GM20431 (cell line): ENCODE measurements at regions not wholly inside any gene's neighbourhood (a gene's known extent, or its start where the extent isn't known, plus 50 kb on each side); places are given as distances from the start of the nearest gene placed in this dataset.

Experiments used
- in situ Hi-C: fragments of 300-500 bp; cut with MseI, MboI; formaldehyde crosslinking; loops from one replicate; pipeline ENCODE4 v1.15.0; 2020; ENCODE audit warnings: low sequenced_read_pairs; ENCODE audit not compliant: unreplicated experiment

- in situ Hi-C loops, result no loop called here
These were observed 132.2 kb upstream of the GULP1 start for GRCh38 chr2:188159484-188159883.

GRCh38 chr2:188170356-188170755 is 121.3 kb upstream of the GULP1 start:
- in situ Hi-C loops, result no loop called here

GRCh38 chr2:188176620-188177019 is 115.1 kb upstream of the GULP1 start:
- in situ Hi-C loops, result no loop called here

GRCh38 chr2:188181067-188181838 is 110.4 kb upstream of the GULP1 start:
- in situ Hi-C loops, result no loop called here

GRCh38 chr2:188181884-188182283 is 109.8 kb upstream of the GULP1 start:
- in situ Hi-C loops, result no loop called here

- in situ Hi-C loops, result no loop called here
These were observed 103.9 kb upstream of the GULP1 start for GRCh38 chr2:188187726-188188125.

GRCh38 chr2:188189356-188189755 is 102.3 kb upstream of the GULP1 start:
- in situ Hi-C loops, result no loop called here

- in situ Hi-C loops, result no loop called here
These were observed 98.4 kb upstream of the GULP1 start for GRCh38 chr2:188193230-188193629.

GRCh38 chr2:188196343-188197008 is 95.2 kb upstream of the GULP1 start:
- in situ Hi-C loops, result no loop called here

- in situ Hi-C loops, result no loop called here
These were observed 92.0 kb upstream of the GULP1 start for GRCh38 chr2:188199716-188200128.

GRCh38 chr2:188201639-188202038 is 90.0 kb upstream of the GULP1 start:
- in situ Hi-C loops, result no loop called here

GRCh38 chr2:188202777-188203176 is 88.9 kb upstream of the GULP1 start:
- in situ Hi-C loops, result no loop called here

- in situ Hi-C loops, result no loop called here
These were observed 87.9 kb upstream of the GULP1 start for GRCh38 chr2:188203776-188204175.

- in situ Hi-C loops, result no loop called here
These were observed 86.8 kb upstream of the GULP1 start for GRCh38 chr2:188204824-188205223.

- in situ Hi-C loops, result no loop called here
These were observed 84.1 kb upstream of the GULP1 start for GRCh38 chr2:188207554-188207953.

GRCh38 chr2:188209218-188209617 is 82.5 kb upstream of the GULP1 start:
- in situ Hi-C loops, result no loop called here

GRCh38 chr2:188217264-188217663 is 74.4 kb upstream of the GULP1 start:
- in situ Hi-C loops, result no loop called here

GRCh38 chr2:188219541-188219940 is 72.1 kb upstream of the GULP1 start:
- in situ Hi-C loops, result no loop called here

- in situ Hi-C loops, result no loop called here
These were observed 71.1 kb upstream of the GULP1 start for GRCh38 chr2:188220535-188220934.

- in situ Hi-C loops, result no loop called here
These were observed 64.0 kb upstream of the GULP1 start for GRCh38 chr2:188227713-188228112.

- in situ Hi-C loops, result no loop called here
These were observed 56.3 kb upstream of the GULP1 start for GRCh38 chr2:188235364-188235763.

- in situ Hi-C loops, result no loop called here
These were observed 53.3 kb upstream of the GULP1 start for GRCh38 chr2:188238386-188238785.
